ENCODE measurements at regions not wholly inside any gene's neighbourhood (a gene's known extent, or its start where the extent isn't known, plus 50 kb on each side); places are given as distances from the start of the nearest gene placed in this dataset.

DNA sequence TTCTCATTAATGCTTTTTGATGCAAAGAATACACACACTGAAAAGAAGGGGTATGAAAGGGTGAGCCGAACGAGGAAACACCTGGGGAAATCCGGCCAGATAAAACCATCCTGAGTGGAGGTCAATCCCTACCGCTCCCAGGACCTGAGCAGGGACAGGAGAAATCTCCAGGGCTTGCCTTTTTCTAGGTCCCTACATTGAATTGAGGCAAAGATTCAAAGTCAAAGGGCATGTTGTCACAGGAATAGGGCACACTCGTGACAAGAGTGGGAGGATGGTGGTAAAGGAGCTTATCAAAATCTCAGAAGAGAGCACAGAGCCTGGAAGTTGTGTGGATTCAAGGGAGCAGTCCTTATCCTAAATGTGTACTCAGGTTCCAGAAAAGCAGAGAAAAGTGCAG lies 61.2 kb upstream of the ACKR3 start:
- no peak for DNase-seq
- no peak for ATAC-seq
- intact Hi-C loops (cut with DNase I, micrococcal nuclease): no loop called here

DNA sequence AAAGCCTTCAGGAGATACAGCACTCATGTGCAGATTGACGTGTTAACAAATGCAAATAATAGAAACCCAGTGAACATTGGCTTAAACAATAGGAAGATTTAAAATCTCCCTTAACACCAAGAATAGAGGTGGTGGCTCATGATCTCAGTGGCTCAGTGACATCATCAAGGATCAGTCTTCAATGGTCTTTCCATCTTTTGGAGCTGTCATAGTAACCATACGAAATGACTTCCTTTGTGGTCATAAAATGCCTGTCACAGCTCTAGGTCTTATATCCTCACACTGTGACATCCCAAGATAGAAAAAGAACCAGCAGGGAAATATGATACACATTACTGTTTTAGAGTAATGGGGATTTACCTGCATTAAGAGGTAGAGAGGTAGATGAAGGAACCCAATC lies 59.6 kb upstream of the ACKR3 start:
- intact Hi-C loops (cut with DNase I, micrococcal nuclease): loop anchor here in 1 of 2 donors (5.0 to 10.0 kb wide), 2 partner anchors 57 to 515 kb away; partner anchors contain the start of gene ACKR3
- DNase-seq: no peak
- ATAC-seq: no peak

DNA sequence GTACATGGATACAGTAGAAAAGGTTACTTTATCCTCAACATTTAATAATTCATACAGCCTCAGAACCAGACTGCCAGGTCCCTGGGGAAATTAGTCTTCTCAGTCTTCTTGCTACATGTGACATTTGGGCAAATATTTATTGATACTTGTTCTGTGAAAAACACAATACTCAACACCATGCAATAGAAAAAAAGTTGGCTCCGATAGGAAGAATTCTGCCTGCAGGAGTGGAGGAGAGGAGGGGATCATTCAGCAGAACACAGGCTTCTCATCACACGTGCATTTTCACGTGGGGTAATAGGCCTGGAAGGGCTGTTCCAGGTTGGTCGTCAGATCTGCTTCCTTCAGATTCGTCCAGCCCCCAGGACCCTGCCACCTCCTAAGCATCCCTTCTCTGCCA lies 58.4 kb upstream of the ACKR3 start:
- intact Hi-C loops (cut with DNase I, micrococcal nuclease): loop anchor here in 1 of 2 donors (5.0 to 10.0 kb wide), 2 partner anchors 56 to 514 kb away; partner anchors contain the start of gene ACKR3
- DNase-seq (no peak), ATAC-seq (no peak)

DNA sequence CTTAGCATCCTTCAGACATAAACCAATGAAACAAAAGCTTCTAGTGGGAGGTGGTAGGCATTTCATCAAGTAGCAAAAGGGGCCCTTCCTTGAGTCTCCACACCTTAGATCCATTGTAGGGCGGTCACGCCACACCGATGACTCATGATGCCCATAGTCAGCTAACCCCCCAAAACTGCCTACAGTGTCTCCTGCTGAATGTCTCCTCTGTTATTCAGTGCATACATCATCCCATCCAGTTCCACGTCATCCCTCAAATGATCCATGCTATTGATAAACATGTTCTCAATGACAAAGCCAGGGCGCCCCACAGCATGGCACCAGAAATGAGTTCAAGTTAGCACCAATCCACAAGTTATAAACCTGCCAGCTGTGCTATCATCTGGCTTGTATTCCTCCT lies 57.4 kb upstream of the ACKR3 start:
- DNase-seq: no peak
- ATAC-seq: no peak
- intact Hi-C loops (cut with DNase I, micrococcal nuclease): loop anchor here in 1 of 2 donors (5.0 to 10.0 kb wide), 2 partner anchors 55 to 513 kb away; partner anchors contain the start of gene ACKR3

DNA sequence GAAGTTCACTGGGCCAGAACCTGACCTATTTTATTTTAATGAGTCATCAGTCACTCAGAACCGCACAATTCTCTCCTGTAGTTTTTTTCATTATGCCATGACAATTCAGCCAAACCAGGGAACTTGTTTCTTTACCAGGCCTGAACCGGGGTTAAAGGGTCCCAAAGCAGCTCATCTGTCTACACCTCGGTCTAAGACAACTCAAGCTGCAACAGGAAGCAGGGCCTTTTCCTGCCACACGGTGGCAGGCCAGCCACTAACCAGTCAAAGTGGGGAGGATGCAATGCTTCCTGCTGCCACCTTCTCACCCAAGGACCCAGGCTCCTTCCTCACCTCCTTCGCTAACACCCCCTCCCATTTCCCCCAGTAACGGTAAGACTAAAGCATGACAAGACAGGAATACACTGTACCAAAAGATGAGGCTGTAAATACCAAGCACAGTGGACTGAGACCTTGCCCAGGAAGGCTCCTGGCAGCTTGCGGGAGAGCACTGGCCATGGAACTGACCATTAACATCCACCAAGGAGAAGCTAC lies 56.7 kb upstream of the ACKR3 start:
- ATAC-seq: peak; percentile 64
- intact Hi-C loops (cut with DNase I, micrococcal nuclease): loop anchor here in 1 of 2 donors (5.0 to 10.0 kb wide), 2 partner anchors 54 to 512 kb away; partner anchors contain the start of gene ACKR3
- peak; percentile 38 to 66 for DNase-seq

DNA sequence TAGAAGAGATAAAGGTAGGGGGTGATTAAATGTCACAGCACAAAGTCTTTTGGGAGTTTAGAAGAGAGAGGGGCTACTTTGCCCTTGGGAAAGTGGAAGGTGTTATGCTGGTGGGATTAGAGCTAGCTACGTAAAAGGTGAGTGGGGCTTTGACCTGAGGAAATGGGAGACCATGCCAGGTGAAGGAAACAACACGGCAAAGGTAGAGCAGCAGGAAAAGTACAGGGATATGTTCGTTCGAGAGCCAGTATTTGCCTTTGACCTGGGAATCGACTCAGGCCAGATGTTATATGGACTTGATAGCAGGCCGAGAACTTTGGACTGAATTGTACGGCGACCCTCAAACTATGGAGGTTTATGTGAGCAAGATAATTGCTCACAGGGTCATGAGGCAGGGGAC lies 55.7 kb upstream of the ACKR3 start:
- ATAC-seq (no peak), DNase-seq (no peak)
- intact Hi-C loops (cut with DNase I, micrococcal nuclease): loop anchor here in 1 of 2 donors (5.0 to 10.0 kb wide), 2 partner anchors 53 to 511 kb away; partner anchors contain the start of gene ACKR3

DNA sequence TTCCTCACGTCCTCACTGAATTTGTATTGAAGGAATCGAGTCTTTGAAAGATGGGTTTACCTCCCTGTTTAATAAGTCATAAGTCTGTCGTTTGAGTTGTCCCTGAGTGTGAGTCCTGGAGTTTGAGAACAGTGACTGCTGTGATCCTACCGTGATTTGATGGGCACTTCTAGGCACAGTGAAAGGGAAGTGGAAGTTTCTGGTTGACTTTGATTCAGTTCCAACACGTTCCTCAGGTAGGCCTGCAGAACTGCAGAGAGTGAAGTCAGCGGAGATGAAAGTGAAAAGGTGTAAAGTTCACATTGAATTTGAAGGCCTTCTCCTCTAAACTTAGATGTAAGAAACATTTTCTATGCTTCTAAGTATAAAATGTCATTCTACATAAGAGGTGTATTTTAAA lies 52.9 kb upstream of the ACKR3 start:
- ATAC-seq (no peak), DNase-seq (no peak)
- intact Hi-C loops (cut with DNase I, micrococcal nuclease): loop anchor here in 1 of 2 donors (10.0 kb wide), 1 partner anchor 508 kb away; no protein-coding TSS in a partner anchor

DNA sequence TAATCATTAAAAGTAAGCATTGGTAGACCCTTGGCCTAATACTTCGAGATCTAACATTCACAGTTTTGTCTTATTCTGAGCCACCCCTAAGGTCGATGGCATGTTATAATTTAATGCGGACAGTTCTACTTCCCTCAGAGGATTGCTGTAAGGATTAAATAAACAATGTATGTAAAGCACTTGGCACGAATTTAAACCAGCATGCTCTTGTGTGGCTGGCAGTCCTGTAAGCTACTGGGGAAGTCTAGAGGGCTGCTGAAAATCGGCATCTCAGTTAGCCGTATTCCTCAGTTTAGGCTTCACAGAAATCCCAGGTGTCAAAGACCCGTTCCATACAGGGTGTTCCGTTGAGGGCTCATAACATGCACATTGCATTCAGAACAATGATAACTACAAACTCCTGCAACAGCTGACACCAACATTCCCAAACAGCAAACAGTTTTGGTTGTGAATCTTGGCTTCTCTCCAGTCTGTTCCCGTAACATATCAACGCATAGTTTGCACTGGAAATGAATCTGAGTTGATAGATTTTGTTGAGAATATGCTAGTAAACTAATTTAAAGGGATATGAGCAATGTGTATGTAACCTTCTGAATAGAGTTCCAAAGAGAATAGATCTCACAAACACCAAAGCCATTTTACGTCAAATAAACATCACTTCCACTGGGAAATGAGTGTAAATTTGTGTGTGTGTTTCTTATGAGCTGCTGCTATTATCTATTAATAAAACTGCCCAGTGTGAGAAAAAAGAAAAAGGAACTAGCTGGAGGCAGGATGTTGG lies 52.2 kb upstream of the ACKR3 start:
- intact Hi-C loops (cut with DNase I, micrococcal nuclease): loop anchor here in 1 of 2 donors (10.0 kb wide), 1 partner anchor 507 kb away; no protein-coding TSS in a partner anchor
- no peak for ATAC-seq
- DNase-seq: no peak
